Stomach (tissue), 4 donors: ENCODE measurements at regions not wholly inside any gene's neighbourhood (a gene's known extent, or its start where the extent isn't known, plus 50 kb on each side); places are given as distances from the start of the nearest gene placed in this dataset.

Experiments
- EP300 ChIP-seq: sonication (generic); formaldehyde crosslinking; IDR thresholded peaks from one replicate; pipeline ENCODE4 v1.6.1; 2017; ENCODE audit warnings: antibody characterized with exemption
- POLR2A ChIP-seq, 4 donors: fragments of 450-650 bp; IDR thresholded peaks; one replicate each; pipeline ENCODE4 v1.6.1; 2016; ENCODE audit warnings: antibody characterized with exemption in 4 of 4, control low read depth in 2 of 4, mild to moderate bottlenecking in 1 of 4, moderate library complexity in 1 of 4
- POLR2AphosphoS5 ChIP-seq, 3 donors: sonication (generic); formaldehyde crosslinking; IDR thresholded peaks; one replicate each; pipeline ENCODE4 v1.6.1; 2016; ENCODE audit warnings: antibody characterized with exemption in 3 of 3
- TF ChIP-seq, protein P1 (sequence below), 7 experiments: fragments of 450-650 bp in 4 of 7; fragments of 200-600 bp in 3 of 7; sonication (generic) in 3 of 7; IDR thresholded peaks; one replicate each; pipeline ENCODE4 v1.5.1; 2016 to 2019; ENCODE audit warnings: antibody characterized with exemption in 7 of 7, control low read depth in 2 of 7, mild to moderate bottlenecking in 1 of 7

DNA sequence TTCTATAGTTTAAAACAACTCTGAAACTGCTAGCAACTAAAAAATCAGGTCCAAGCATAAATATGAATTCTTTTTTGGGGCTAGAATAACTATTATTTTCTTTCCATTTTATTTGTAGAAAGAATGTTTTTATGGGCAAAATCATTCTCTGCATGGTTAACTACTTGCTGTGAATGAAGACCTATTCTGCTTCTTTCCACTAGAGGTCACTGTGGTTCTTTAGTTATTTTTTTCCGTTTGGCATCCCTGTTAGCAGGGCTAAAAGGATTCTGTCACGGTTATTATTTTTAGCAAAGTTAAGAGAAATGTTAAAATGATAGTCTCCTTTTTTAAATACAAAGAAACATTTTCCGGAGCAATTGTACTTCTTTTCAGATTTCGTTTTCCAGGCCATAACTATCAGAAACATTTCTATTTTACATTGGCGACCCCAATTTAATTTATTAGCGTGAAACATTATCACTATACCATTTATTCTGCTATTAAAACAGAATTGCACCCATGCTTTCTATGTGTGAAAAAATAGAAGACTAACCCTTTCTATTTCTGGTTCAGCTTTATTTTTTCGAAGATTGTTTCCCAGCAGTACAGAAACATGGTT lies 404.8 kb downstream of the ATP23 start:
- TF ChIP-seq, protein P1, sequence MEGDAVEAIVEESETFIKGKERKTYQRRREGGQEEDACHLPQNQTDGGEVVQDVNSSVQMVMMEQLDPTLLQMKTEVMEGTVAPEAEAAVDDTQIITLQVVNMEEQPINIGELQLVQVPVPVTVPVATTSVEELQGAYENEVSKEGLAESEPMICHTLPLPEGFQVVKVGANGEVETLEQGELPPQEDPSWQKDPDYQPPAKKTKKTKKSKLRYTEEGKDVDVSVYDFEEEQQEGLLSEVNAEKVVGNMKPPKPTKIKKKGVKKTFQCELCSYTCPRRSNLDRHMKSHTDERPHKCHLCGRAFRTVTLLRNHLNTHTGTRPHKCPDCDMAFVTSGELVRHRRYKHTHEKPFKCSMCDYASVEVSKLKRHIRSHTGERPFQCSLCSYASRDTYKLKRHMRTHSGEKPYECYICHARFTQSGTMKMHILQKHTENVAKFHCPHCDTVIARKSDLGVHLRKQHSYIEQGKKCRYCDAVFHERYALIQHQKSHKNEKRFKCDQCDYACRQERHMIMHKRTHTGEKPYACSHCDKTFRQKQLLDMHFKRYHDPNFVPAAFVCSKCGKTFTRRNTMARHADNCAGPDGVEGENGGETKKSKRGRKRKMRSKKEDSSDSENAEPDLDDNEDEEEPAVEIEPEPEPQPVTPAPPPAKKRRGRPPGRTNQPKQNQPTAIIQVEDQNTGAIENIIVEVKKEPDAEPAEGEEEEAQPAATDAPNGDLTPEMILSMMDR (IDR thresholded peaks at IDR 0.05): peak in 5 of 7 experiments; percentile 42 to 86 (median 69)
- TF ChIP-seq POLR2A (IDR thresholded peaks at IDR 0.05): no peak
- TF ChIP-seq POLR2AphosphoS5 (IDR thresholded peaks at IDR 0.05): no peak
- TF ChIP-seq EP300: no peak
